ENCODE measurements at regions not wholly inside any gene's neighbourhood (a gene's known extent, or its start where the extent isn't known, plus 50 kb on each side); places are given as distances from the start of the nearest gene placed in this dataset.
"Not testable (repeated sequence)": the region's sequence is repeated elsewhere in the genome, so short reads cannot be mapped to it uniquely, and the experiment has no call there.

DNA sequence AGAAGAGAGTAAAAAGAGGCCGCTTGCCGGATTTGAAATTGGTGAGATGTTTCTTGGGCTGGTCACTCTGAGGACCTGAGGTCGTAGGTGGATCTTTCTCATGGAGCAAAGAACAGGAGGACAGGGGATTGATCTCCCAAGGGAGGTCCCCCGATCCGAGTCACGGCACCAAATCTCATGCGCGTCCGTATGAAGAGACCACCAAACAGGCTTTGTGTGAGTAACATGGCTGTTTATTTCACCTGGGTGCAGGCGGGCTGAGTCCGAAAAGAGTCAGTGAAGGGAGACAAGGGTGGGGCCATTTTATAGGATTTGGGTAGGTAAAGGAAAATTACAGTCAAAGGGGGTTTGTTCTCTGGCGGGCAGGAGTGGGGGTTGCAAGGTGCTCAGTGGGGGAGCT, 803.6 kb upstream of the ID2 start:
- DNase-seq (ENCODE audit: low read depth in 1 of 2, low spot score in 1 of 2) = not testable (repeated sequence)

DNA sequence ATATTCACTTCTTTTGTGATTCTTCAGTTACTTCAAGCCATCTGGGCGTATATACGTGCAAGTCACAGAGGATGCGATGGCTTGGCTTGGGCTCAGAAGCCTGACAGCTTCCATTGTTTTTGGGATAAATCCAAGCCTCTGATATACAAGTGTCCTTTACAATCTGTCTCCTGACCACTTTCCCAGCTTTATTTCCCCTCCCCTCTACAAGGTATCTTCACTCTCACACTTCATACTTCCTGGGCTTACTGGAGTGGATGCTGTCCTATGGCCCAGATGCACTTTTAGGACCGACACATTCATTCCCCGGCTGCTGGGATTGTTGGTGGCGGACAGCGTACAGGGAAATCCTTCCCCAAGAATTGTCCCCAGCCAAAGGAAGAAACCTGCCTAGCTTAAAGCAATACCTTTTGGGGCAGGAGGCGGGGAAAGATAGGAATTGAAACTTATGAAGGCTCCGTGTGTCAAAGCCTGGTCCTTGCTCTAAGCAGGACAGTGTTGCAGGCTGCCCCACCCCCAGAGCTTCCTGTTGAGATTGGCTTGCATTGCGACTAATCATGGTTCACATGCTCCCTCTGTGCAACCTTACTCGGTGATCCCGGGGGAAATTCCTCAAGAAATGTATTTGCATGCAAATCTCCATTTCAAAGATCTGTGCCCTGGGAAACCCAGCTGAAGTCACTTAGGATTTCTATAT, 802.9 kb upstream of the ID2 start:
- no peak for DNase-seq (ENCODE audit: low read depth in 1 of 2, low spot score in 1 of 2)

DNA sequence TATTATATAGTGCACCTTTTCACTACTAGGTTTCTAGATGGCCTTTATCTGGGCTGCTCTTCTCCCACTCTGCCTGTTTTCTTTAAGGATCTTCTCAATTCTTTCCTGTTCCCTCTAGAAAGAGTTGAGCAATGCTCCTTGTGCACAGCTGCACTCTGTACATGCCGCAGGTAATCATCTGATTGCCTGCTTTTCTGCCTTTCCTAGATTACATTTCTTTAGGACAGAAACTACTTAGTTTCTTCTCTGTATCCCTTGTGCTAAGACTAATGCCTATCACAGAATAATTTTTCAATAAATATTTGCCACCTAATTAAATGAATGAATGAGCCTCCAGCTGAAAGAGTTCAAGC, 802.4 kb upstream of the ID2 start:
- no peak for DNase-seq (ENCODE audit: low read depth in 1 of 2, low spot score in 1 of 2)

DNA sequence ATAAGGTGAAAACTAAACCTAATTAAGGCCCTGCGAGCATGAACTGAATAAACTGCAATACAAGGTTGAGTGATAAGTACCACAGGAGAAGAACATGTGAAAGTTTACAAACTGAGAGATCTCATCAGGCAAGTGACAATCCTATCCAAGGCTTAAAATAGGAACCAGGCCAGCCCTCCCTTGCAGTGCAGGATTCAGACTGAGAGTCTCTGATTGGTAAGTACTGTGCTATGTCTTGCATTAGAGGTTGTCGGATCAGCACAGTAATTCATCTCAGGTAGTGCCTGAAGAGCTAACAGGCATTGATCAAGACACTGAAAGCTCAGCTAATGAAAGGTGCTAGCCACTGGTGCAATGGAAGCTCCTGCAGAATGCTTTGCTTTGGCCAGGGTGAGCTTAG, 801.7 kb upstream of the ID2 start:
- DNase-seq (ENCODE audit: low read depth in 1 of 2, low spot score in 1 of 2) = no peak

DNA sequence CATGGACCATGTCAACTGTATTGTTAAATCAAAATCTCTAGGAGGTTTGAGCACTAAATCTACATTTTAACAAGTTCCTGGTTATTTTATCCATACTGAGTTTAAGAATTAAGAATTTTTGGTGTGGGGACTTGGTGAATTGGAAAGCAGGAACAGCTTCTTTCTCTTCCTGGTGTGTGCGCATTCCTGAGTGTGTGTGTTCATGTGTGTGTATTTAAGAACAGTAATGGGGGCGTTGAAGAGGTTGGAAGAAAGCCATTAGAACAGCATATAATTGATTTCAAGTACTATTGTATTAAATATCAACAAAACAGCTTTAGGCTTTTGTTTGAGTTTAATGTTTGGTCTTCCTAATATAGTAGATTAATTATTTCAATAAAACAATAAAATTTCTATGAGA, 801.3 kb upstream of the ID2 start:
- DNase-seq (ENCODE audit: low read depth in 1 of 2, low spot score in 1 of 2) = no peak

DNA sequence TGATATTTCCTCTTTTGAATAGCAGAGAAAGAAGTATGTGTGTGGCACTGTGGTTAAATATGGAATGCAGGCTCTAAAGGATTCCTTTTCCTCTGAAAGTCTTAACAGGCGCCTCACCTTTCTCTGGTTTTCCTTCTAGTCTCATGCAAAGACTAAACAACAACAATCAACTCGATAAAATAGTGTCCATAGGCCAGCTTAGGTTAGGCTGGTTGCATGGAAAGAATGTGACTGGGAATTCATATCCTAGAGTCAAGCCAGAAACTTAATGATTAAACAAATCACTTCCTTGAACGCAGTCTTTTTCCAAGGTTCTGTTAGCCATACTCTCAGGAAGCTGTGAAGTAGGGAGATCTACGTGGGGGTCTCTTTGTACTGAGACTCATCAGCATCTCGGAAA, 800.8 kb upstream of the ID2 start:
- DNase-seq (ENCODE audit: low read depth in 1 of 2, low spot score in 1 of 2) = no peak

DNA sequence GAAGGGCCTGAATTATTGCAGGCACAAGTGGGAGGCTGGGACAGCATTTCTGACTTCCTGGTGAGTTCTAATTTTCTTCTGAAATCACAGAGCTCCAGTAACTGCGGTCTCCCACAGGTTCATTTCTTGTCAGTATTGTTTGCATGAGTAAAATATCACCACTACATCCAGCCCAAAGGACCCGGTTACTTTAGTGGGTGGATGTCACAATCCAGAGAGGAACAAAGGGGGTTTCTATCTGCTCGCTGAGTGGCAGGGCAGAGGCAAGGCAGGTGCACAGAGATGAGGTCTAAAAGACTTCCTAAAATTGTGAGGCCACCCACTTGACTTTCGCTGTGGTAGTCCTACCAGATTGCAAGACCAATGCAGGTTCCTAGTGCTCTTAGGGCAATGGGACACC, 800.4 kb upstream of the ID2 start:
- no peak for DNase-seq (ENCODE audit: low read depth in 1 of 2, low spot score in 1 of 2)

DNA sequence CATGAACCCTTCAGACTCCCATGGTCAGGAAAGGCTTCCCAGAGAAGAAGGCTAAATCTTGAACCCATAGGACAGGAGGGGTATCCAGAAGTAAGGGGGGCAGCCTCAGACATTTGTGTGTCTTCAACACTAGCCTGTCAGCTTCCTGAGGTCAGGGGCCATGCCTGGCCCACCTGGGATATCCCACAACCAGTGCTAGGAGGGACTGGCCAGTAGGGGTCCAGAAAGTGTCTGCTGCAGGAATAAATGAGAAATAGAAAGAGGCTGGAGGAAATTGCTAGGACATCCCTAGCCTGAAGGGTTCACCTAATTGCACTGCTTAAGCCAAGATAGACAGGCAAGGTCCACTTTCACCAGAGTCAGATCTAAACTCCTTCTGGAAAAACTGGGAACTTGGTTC, 799.6 kb upstream of the ID2 start:
- no peak for DNase-seq (ENCODE audit: low read depth in 1 of 2, low spot score in 1 of 2)

DNA sequence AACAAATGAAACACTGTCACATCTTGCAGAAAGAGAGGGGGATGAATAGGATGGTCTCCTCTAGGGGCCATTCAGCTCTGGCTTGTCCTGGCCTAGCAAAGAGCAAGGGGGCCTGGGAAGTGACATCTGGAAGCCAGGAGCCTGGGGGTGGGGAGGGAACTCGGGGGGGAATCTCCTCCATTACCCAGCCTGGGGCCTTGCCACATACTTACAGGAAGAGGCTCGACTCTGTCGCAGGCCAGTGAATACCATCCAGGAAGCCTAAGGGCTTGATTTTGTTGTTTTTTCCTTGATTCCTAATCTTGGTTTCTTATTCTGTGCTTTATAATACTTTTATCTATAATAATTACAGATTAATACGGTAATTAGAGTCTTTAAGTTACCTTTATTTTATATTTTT, 797.5 kb upstream of the ID2 start:
- no peak for DNase-seq (ENCODE audit: low read depth in 1 of 2, low spot score in 1 of 2)

DNA sequence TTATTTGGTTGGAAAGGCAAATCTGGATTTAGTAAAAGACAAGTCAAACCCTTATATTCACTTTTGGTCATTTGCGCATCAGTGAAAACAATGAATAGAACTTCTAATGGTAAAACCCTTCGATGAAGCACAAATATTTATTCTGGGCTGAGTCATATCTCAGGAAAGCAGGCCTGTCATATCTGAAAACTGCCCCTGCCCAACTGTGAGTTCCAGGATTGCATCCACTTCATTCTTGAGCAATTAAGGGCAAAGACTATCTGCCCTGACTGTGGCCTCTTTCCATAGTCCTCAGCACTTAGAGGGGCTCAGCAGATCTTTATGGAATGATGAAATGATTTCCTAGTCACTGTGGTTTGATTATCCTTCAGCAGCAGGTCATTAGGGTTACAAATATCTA, 795.2 kb upstream of the ID2 start:
- no peak for DNase-seq (ENCODE audit: low read depth in 1 of 2, low spot score in 1 of 2)

DNA sequence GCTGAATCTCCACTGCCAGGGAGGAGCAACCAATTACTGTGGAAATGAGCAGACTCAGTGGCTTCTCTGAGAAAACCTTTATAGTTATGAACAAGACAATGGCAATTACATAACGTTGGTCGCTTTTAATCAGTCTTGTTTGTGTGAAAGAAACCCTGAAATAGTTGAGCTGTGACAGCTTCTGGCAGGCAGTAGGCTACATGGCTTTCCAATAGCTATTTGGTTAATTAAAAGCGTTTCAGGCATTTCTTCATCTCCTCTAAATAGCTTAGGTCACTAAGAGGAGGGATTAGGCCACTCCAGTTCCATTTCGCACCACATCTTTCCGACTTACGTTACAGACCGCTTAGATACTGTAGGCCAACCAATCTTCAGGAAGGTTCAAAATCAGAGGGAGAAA, 794.4 kb upstream of the ID2 start:
- DNase-seq (ENCODE audit: low read depth in 1 of 2, low spot score in 1 of 2) = no peak

DNA sequence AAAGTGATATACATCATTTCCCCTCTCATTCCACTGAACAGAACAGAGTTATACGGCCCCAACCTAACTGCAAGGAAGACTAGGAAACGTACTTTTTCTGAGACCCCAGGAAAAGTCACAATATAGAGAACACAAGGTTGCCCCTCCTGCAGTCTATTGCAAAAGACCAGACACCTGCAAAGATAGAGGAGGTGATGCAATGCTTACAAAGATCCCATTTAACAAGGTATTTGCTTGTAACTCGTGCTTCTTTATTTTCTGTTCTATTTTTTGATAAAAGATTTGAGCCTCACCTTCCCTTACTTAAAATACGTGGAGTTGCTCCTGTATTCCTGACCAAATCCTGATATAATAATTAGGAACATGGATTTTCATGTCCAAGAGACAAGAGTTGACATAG, 793.0 kb upstream of the ID2 start:
- no peak for DNase-seq (ENCODE audit: low read depth in 1 of 2, low spot score in 1 of 2)

DNA sequence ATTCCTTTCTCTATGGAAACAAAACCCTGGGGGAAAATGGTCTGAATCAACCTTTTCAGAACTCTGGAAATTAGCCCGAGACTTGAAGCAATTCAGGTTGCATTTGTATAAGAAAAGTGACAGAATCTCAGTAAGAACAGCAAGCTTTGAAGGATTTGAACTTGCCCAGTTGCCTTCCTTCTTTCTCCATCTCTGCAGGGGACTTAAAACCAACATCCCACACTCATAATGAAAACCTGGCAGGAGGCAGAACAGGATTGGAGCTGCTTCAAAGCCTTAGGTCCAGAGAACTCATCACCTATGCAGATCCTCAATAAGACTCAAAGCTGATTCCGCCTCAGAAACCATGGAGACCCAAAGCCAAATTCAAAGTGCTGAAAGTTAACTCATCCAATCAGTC, 790.5 kb upstream of the ID2 start:
- DNase-seq (ENCODE audit: low read depth in 1 of 2, low spot score in 1 of 2) = no peak

DNA sequence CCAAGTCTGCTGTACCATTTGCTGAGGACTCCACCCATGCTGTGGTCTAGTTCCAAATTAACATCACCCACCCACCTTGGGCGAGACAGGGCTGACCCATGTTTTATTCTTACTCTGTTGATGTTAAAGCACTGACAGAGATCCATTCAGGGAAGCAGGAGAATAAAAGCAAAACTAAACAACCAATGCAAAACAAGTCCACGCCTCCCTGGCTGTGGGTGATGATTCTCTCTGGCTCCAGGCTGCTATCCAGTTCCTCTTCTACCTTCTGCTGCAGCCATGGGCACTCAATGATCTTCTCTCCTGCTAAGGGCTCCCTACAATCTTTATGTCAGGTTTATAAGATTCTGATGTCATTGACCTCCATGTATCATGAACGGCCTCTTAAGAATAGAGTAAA, 786.6 kb upstream of the ID2 start:
- no peak for DNase-seq (ENCODE audit: low read depth in 1 of 2, low spot score in 1 of 2)

DNA sequence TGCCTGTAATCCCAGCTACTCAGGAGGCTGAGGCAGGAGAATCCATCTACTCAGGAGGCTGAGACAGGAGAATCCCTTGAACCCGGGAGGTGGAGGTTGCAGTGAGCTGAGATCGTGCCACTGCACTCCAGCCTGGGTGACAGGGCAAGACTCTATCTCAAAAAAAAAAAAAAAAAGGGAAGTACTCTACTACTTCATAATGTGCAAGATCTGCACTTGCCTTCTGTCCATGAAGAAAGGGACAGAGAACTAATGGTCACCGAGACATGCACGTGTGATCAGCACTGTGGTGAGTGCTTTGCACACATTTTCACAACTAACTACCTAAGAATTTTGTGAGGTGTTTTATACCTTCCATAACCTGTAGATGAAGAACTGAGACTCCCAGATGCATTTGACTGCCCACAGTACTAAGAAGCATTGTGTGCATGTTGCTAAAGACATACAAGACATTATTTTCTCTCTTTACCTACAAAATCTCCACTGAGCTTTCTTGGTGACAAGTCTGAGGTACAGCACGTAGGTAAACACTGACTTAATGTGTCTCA, 784.8 kb upstream of the ID2 start:
- DNase-seq (ENCODE audit: low read depth in 1 of 2, low spot score in 1 of 2) = no peak

DNA sequence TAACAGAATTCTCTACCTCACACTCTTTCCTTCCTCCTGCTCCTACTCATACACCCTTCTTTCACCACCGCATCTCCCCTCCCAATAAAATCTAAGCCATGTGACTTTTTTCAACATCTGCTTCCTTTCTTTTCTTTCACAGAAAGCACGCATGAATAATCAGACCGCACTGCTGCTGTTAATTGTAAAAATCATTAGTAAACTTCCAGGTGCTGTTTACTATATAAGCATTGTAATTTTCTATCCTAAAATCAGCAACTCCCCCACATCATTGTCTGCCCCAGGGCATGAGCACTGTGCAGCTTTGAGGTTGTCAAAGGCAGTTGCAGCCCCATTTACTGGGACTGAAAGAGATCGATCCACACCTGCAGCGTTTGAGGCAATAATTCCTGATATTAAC, 782.6 kb upstream of the ID2 start:
- no peak for DNase-seq (ENCODE audit: low read depth in 1 of 2, low spot score in 1 of 2)

DNA sequence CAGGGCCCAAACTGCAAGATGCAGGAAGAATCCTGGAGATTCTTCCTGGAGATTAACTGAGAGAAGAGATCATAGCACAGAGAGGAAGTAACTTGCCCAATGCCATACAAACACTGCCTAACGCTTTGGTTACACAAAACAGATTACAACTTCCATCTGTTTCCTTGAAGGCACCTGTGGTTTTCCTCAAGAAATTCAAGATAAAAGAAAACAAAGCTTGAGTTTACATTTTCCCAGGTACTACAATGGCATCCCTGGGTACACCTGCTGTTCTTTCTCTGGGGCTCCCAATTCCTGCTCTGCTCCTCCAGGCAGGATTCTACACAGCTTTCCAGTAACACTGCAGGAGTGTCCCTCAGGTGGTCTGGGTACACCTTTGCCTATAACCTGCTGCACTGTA, 781.9 kb upstream of the ID2 start:
- DNase-seq (ENCODE audit: low read depth in 1 of 2, low spot score in 1 of 2) = no peak

DNA sequence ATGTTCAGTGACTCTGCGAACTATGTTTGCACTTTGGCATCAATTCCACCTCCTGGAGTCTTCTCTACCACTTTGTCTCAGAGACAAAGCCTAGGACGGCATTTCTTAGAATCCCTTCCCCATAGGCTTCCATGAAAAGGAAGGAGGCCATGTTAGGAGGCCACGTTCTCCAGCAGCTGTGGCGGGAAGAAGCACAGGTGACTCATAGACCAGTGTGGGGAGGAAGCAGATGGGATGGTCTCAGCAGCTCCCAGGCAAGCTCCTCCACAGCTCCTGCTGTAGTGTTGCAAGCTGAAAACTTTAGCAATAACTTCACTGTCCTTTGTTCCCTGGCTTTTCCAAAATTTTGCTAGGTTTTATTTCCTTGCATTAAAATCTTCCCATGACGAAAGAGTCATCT, 781.3 kb upstream of the ID2 start:
- no peak for DNase-seq (ENCODE audit: low read depth in 1 of 2, low spot score in 1 of 2)

DNA sequence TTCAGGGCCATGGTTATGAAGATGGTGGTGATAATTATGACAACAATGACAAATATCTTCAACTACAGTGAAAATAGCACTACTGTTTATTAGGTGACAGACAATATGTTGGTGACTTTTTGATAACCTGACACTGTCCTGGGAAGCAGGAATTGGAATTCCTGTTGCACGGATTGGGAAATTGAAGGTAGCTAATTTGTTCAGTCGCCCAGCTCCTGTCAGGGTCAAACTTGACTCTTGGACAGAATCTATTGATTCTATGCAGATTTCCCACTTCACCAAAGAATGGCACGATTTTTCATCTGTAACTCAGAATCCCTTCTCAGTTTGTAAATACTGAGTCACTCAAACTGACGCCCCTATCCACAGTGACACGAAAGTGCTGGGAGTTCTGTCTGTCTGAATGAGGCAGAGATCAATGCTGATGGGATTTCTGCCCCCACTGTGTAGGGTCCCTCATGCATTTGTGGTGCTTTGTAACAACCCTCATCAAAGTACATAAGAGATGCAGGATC, 779.5 kb upstream of the ID2 start:
- DNase-seq (ENCODE audit: low read depth in 1 of 2, low spot score in 1 of 2) = no peak

DNA sequence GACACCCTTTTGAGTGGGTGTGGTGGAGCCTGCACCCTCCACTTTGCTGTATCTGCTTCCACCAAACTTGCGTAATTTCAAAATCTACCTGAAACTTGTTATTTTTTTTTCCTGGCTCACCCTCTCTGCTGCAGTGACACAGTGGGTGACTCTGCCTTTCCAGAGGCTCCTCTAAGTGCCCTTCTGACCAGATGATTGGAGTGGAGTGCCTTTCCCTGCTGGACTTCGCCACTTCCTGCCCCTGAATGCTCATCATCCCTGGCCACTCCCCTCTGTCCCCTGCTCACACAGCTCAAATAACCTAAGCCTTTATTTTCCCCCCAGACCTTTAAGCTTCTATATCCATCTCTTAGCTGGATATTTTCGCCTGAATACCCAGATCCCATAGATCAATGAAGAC, 777.5 kb upstream of the ID2 start:
- no peak for DNase-seq (ENCODE audit: low read depth in 1 of 2, low spot score in 1 of 2)

DNA sequence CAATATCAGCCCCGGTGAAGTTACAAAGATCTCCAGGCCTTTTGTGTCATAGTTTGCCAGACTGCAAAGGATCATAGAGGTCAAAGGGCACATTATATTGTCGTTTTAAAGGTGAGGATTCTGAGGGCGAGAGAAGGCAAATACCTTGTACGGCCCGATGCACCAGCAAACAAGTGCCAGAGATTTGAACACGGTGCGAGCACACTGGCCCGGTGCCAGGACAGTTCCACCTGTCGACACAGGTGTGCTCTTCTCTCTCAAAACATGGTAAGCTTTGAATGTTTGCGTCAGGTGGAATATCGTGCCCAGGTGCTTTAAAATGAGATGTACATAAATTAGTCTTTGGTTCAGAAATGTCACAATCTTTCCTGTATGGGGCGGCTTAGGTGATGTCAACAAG, 776.1 kb upstream of the ID2 start:
- no peak for DNase-seq (ENCODE audit: low read depth in 1 of 2, low spot score in 1 of 2)

DNA sequence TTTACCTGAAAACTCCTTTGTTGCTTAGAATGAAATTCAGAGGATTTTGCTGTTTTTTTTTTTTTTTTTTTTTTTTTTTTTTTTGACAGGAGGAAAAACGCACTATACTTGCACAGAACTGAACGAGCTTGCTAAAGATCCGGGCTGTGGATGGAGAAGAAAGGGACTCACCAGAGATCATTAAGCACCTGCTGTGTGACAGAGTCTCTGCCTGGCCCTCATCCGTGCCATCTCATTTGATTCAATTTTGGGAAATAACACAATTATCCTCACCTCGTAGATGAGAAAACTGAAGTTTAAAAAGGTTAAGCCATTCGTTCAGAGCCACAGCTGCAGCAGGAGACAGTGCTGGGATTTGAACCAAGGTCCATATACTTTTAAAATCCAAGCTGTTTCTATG, 775.4 kb upstream of the ID2 start:
- no peak for DNase-seq (ENCODE audit: low read depth in 1 of 2, low spot score in 1 of 2)

DNA sequence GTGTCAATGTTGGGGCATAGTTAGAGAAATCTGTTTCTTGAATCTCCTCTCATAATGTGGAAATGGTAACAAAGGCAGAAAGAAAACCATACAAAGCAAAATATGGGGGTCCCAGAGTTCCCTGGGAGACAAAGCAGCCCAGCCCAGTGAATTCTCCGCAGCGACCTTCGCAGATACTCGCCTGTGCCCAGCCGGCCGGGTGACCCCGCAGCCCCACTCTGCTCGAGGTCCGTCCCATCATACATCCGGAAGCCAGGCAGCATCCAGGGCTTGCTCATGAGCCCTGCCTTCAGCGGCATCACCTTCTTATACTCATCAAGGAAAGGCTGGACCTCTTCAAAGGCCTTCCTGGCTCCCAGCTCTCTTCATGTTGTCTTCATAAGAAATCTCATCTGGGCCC, 774.8 kb upstream of the ID2 start:
- no peak for DNase-seq (ENCODE audit: low read depth in 1 of 2, low spot score in 1 of 2)
